ENCODE measurements at regions not wholly inside any gene's neighbourhood (a gene's known extent, or its start where the extent isn't known, plus 50 kb on each side); places are given as distances from the start of the nearest gene placed in this dataset.
A peak's percentile ranks its signal among the peaks of the same experiment; 100 is the strongest.

DNA sequence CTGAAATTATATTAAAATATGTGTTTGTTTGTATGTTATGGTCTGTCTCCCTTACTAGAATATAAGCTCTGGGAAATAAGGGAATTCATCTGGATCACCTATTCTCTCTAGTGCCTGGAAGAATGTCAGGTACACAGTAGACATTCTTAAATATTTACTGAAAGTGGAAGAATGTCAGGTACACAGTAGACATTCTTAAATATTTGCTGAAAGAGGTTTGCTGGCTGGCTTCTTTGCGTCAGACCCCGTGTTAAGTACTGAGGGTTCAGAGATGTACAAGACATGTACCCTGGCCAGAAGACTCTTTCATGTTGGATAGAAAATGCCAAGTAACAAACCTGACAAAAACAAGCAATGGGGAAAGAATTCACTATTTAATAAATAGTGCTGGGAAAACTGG, 199.1 kb downstream of the INSC start:
- no peak for TF ChIP-seq CTCF (IDR thresholded peaks at IDR 0.05)
- Histone ChIP-seq H3K27ac (no peak overlapping the region), H3K27me3 (no peaks in the 10 kb centered on the region), H3K9me3 (peaks cover 0 to 4% (median 0%) of the 10 kb centered on the region in 11 donors), H3K4me1 (no peaks in the 10 kb centered on the region), H3K36me3 (no peaks in the 10 kb centered on the region), H3K4me3 (no peak overlapping the region)
- 92 to 94% methylated on average over 2 of the region's 2 CpGs for WGBS, 2 donors
- intact Hi-C loops (cut with DNase I), result no loop called here
- DNase-seq (no peak), ATAC-seq (no peak)

- H3K36me3 ChIP-seq, result no peaks in the 10 kb centered on the region
- no peak for TF ChIP-seq CTCF (IDR thresholded peaks at IDR 0.05)
- no peak for DNase-seq
- ATAC-seq, result peak in 2 of 8 donors; percentile 24 to 62
- H3K4me3 ChIP-seq, result no peak overlapping the region
- no peaks in the 10 kb centered on the region for H3K27me3 ChIP-seq
- H3K9me3 ChIP-seq, result peaks cover 0 to 4% (median 0%) of the 10 kb centered on the region in 11 donors
- H3K4me1 ChIP-seq, result peaks cover 0 to 4% (median 0%) of the 10 kb centered on the region in 9 donors
- H3K27ac ChIP-seq, result no peak overlapping the region
- WGBS, 2 donors, result 70 to 73% methylated on average over 9 of the region's 9 CpGs
- intact Hi-C loops (cut with DNase I), result no loop called here
Measured at GRCh38 chr11:15318814-15319213, 204.1 kb downstream of the INSC start.

DNA sequence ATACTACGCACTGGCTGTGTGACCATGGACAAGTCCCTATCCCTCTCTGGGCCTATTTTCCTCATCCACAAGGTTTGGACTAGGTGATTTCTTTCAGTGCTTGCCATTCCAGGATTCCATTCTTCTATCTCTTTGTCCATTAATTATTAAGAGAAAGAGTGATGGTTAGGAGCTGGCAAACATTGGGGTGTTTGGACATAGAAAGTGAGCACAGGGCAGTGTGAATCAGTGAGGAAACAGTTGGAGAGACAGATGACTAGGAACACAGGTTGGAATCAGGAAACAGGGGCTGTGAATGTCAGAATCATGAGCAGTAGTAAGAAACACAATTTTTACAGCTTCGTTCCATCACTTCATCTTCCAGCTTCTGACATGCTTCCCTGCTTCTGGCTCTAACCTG, 211.8 kb downstream of the INSC start:
- Histone ChIP-seq H3K36me3 (no peaks in the 10 kb centered on the region), H3K9me3 (no peaks in the 10 kb centered on the region), H3K4me3 (no peak overlapping the region), H3K27ac (no peak overlapping the region), H3K27me3 (no peaks in the 10 kb centered on the region), H3K4me1 (no peaks in the 10 kb centered on the region)
- DNase-seq (no peak), ATAC-seq (no peak)
- 88 to 90% methylated on average over 2 of the region's 2 CpGs for WGBS, 2 donors
- TF ChIP-seq CTCF (IDR thresholded peaks at IDR 0.05), result no peak
- intact Hi-C loops (cut with DNase I), result loop anchor here (5.0 to 10.0 kb wide), 5 partner anchors 318 to 1288 kb away; no protein-coding TSS in a partner anchor

DNA sequence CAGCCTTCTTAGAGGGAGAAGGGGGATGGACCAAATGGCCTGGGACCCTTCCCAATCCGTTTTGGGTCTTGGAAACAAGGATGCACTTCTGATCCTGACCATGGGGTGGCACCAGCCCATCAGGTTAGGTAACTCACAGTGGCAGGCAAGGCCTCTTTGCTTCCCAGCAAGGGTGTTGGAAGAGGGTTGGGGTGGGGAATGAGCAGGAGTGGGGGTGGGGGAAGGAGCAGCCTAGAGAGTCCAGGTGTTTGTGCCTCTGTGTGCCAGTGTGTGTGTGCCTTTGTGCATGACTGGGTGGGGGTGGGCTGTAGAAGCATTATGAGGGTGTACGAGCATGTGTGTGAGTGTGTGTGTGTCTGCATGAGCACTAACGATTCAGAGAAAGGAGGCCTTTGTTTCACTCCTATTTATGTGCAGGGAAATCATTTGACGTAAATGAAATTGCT, 213.1 kb downstream of the INSC start:
- H3K4me3 ChIP-seq, result no peak overlapping the region
- peak; percentile 25 to 50 for DNase-seq
- no peaks in the 10 kb centered on the region for H3K27me3 ChIP-seq
- H3K9me3 ChIP-seq, result no peaks in the 10 kb centered on the region
- no peaks in the 10 kb centered on the region for H3K36me3 ChIP-seq
- no peak overlapping the region for H3K27ac ChIP-seq
- WGBS, 2 donors, result 58 to 59% methylated on average over 4 of the region's 4 CpGs
- H3K4me1 ChIP-seq, result no peaks in the 10 kb centered on the region
- peak; percentile 71 to 92 (median 78) for ATAC-seq
- peak; percentile 45 to 79 (median 71) for TF ChIP-seq CTCF (IDR thresholded peaks at IDR 0.05)
- intact Hi-C loops (cut with DNase I), result loop anchor here (5.0 to 10.0 kb wide), 5 partner anchors 317 to 1287 kb away; no protein-coding TSS in a partner anchor

Measured in heart right ventricle (tissue), 16 donors.